HL-60 (cell line): ENCODE measurements at regions not wholly inside any gene's neighbourhood (a gene's known extent, or its start where the extent isn't known, plus 50 kb on each side); places are given as distances from the start of the nearest gene placed in this dataset.

Source experiments
- POLR2AphosphoS5 ChIP-seq: IDR thresholded peaks from 2 replicates; pipeline ENCODE4 v1.6.1; 2012; ENCODE audit warnings: low read depth
- SPI1 ChIP-seq: IDR thresholded peaks from 2 replicates; pipeline ENCODE4 v1.6.1; 2012; ENCODE audit warnings: low read depth, mild to moderate bottlenecking, borderline replicate concordance
- TF ChIP-seq, protein P1 (sequence below): IDR thresholded peaks from one replicate; pipeline ENCODE4 v1.5.1; 2011; ENCODE audit warnings: low read length, control low read depth, inconsistent platforms; ENCODE audit not compliant: insufficient read depth
- TF ChIP-seq, protein P2 (sequence below): IDR thresholded peaks from 2 replicates; pipeline ENCODE4 v1.6.1; 2012; ENCODE audit warnings: low read depth; ENCODE audit not compliant: insufficient replicate concordance

DNA sequence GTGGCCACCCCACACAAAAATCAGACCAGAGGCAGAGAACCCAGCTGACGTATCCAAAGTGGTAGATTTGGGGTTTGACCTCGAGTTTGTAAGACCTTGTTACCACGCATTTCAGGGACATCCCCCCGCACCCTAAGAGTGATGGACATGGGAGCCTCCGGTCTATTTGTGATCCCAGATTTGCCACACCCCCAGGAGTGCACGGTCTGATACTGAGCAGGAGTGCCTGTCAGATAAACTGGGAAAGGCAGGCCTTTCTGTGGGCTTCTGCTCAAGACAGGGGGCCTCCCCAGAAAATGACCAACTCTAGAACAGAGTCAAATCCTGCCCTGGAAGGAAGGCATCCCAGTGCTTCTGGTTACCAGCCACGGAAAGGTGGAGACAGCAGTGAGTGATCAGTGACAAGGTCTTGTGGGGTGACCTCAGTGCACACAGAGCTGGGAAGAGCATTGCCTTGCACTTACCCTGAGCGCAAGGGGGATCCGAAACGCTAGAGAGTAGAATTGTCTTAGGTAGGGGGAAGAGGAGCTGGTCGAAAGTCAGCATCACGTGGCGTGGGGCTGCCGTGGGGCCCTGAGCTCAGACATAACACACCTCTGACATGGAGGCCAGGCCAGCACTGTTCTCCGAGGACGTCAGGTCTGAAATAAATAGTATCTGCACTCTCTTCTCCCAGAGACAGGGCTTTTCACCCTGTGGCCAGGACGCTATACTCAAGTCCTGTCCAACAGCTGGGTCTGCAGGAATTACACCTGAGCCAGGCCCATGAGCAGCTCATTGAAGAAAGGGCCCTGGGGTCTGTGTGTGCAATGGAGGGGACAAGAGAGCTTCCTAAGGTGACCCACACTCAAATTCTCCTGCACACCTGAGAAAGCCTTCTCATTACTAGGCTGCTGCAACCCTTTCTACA is 242.4 kb upstream of the SALL3 start:
- TF ChIP-seq, protein P1, sequence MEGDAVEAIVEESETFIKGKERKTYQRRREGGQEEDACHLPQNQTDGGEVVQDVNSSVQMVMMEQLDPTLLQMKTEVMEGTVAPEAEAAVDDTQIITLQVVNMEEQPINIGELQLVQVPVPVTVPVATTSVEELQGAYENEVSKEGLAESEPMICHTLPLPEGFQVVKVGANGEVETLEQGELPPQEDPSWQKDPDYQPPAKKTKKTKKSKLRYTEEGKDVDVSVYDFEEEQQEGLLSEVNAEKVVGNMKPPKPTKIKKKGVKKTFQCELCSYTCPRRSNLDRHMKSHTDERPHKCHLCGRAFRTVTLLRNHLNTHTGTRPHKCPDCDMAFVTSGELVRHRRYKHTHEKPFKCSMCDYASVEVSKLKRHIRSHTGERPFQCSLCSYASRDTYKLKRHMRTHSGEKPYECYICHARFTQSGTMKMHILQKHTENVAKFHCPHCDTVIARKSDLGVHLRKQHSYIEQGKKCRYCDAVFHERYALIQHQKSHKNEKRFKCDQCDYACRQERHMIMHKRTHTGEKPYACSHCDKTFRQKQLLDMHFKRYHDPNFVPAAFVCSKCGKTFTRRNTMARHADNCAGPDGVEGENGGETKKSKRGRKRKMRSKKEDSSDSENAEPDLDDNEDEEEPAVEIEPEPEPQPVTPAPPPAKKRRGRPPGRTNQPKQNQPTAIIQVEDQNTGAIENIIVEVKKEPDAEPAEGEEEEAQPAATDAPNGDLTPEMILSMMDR: no peak
- TF ChIP-seq, protein P2, sequence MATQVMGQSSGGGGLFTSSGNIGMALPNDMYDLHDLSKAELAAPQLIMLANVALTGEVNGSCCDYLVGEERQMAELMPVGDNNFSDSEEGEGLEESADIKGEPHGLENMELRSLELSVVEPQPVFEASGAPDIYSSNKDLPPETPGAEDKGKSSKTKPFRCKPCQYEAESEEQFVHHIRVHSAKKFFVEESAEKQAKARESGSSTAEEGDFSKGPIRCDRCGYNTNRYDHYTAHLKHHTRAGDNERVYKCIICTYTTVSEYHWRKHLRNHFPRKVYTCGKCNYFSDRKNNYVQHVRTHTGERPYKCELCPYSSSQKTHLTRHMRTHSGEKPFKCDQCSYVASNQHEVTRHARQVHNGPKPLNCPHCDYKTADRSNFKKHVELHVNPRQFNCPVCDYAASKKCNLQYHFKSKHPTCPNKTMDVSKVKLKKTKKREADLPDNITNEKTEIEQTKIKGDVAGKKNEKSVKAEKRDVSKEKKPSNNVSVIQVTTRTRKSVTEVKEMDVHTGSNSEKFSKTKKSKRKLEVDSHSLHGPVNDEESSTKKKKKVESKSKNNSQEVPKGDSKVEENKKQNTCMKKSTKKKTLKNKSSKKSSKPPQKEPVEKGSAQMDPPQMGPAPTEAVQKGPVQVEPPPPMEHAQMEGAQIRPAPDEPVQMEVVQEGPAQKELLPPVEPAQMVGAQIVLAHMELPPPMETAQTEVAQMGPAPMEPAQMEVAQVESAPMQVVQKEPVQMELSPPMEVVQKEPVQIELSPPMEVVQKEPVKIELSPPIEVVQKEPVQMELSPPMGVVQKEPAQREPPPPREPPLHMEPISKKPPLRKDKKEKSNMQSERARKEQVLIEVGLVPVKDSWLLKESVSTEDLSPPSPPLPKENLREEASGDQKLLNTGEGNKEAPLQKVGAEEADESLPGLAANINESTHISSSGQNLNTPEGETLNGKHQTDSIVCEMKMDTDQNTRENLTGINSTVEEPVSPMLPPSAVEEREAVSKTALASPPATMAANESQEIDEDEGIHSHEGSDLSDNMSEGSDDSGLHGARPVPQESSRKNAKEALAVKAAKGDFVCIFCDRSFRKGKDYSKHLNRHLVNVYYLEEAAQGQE: no peak
- TF ChIP-seq POLR2AphosphoS5 (no peak), SPI1 (no peak)
